Thoracic aorta (tissue), 2 donors: ENCODE measurements at regions not wholly inside any gene's neighbourhood (a gene's known extent, or its start where the extent isn't known, plus 50 kb on each side); places are given as distances from the start of the nearest gene placed in this dataset.

ENCODE experiments used
- ATAC-seq: fragments of 150-250 bp; one replicate; pipeline ENCODE4 v1.8.0; 2017; ENCODE audit warnings: low read depth; ENCODE audit not compliant: insufficient number of reproducible peaks, low FRiP score
- DNase-seq: peaks from one replicate; pipeline ENCODE4 v3.0.0-alpha.2; 2020; ENCODE audit warnings: low spot score
- H3K27ac ChIP-seq, 2 donors: fragments of 200-600 bp; sonication (generic); 1 replicate in 1 of 2; 2 replicates in 1 of 2; pipeline ENCODE4 v1.5.1; 2016; ENCODE audit warnings: mild to moderate bottlenecking in 2 of 2, moderate library complexity in 2 of 2
- H3K27me3 ChIP-seq: fragments of 200-600 bp; sonication (generic); replicated peaks from 2 replicates; pipeline ENCODE4 v1.6.0; 2016; ENCODE audit warnings: mild to moderate bottlenecking; ENCODE audit not compliant: insufficient read depth
- H3K36me3 ChIP-seq: fragments of 200-600 bp; sonication (generic); one replicate; pipeline ENCODE4 v1.5.1; 2016
- H3K4me1 ChIP-seq, 2 donors: fragments of 200-600 bp; sonication (generic); 1 replicate in 1 of 2; 2 replicates in 1 of 2; pipeline versions ENCODE4 v1.5.1 to v1.6.0; 2016; ENCODE audit warnings: low read depth in 2 of 2, mild to moderate bottlenecking in 1 of 2; ENCODE audit not compliant: control insufficient read depth in 1 of 2
- H3K4me3 ChIP-seq: fragments of 200-600 bp; sonication (generic); 2 replicates; pipeline ENCODE4 v1.5.1; 2016; ENCODE audit warnings: mild to moderate bottlenecking
- H3K9me3 ChIP-seq: fragments of 200-600 bp; sonication (generic); 2 replicates; pipeline ENCODE4 v1.5.1; 2016
- TF ChIP-seq, protein P1 (sequence below): fragments of 200-600 bp; sonication (generic); IDR thresholded peaks from one replicate; pipeline ENCODE4 v1.5.1; 2019; ENCODE audit warnings: antibody characterized with exemption

- ATAC-seq (no peak), DNase-seq (no peak)
- no peaks in the 10 kb centered on the region for H3K27me3 ChIP-seq
- H3K36me3 ChIP-seq, result no peaks in the 10 kb centered on the region
- H3K4me3 ChIP-seq, result no peak overlapping the region
- H3K27ac ChIP-seq, result no peak overlapping the region
- no peaks in the 10 kb centered on the region for H3K9me3 ChIP-seq
- H3K4me1 ChIP-seq, result no peaks in the 10 kb centered on the region
- TF ChIP-seq, protein P1, sequence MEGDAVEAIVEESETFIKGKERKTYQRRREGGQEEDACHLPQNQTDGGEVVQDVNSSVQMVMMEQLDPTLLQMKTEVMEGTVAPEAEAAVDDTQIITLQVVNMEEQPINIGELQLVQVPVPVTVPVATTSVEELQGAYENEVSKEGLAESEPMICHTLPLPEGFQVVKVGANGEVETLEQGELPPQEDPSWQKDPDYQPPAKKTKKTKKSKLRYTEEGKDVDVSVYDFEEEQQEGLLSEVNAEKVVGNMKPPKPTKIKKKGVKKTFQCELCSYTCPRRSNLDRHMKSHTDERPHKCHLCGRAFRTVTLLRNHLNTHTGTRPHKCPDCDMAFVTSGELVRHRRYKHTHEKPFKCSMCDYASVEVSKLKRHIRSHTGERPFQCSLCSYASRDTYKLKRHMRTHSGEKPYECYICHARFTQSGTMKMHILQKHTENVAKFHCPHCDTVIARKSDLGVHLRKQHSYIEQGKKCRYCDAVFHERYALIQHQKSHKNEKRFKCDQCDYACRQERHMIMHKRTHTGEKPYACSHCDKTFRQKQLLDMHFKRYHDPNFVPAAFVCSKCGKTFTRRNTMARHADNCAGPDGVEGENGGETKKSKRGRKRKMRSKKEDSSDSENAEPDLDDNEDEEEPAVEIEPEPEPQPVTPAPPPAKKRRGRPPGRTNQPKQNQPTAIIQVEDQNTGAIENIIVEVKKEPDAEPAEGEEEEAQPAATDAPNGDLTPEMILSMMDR, result no peak
Measured at GRCh38 chr12:3354586-3354985, 136.4 kb upstream of the PRMT8 start.

- TF ChIP-seq, protein P1, result no peak
- Histone ChIP-seq H3K4me1 (no peaks in the 10 kb centered on the region), H3K9me3 (no peaks in the 10 kb centered on the region), H3K4me3 (no peak overlapping the region), H3K27ac (no peak overlapping the region), H3K36me3 (no peaks in the 10 kb centered on the region), H3K27me3 (no peaks in the 10 kb centered on the region)
- DNase-seq, result no peak
- ATAC-seq, result no peak
Measured at GRCh38 chr12:3355378-3355900, 135.6 kb upstream of the PRMT8 start.

DNA sequence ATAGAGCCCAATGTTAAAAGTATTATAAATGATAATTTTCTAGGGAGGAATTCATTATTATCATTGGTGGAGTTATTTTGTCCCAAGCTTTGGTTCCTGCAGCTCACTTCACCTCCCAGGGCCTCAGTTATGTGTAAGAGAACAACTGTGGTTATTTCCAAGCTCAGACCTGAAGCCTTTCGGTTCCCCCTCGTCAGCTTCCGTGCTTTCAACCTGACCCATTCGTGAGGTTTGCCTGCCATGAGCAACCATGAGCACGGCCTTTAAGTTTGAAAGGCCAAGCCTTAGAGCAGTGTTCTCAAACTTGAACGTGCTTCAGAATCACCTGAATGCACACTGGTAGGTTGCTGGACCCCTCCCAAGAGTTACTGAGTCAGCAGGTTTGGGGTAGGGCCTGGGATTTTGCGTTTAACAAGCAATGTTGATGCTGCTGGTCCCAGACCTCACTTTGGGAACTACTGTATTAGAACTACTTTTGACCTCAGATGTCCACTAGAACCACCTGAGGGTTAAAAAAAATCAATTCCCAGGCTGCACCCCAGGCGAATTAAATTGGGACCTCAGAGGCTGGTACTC, 133.0 kb upstream of the PRMT8 start:
- DNase-seq (no peak), ATAC-seq (no peak)
- Histone ChIP-seq H3K4me1 (no peaks in the 10 kb centered on the region), H3K9me3 (no peaks in the 10 kb centered on the region), H3K36me3 (no peaks in the 10 kb centered on the region), H3K27ac (no peak overlapping the region), H3K4me3 (no peak overlapping the region), H3K27me3 (no peaks in the 10 kb centered on the region)
- TF ChIP-seq, protein P1, result no peak

DNA sequence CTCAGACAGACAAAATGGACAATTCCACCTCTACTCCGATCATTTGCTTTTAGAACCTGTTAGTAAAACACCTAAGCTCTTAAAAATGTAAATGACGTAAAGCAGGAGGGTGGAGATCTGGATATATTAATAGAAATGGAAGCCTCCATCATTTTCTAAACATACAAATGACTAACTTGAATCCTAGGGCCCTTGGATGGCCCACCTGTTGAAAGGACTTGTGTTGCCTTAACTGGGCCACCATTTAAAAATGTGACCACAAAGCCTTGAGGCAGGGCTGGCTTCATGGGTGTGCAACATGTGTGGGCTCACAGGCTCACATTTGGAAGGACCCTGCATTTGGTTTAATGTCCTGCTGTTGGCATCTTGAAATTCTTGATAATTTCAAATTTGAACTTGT, 131.5 kb upstream of the PRMT8 start:
- DNase-seq (no peak), ATAC-seq (no peak)
- H3K36me3 ChIP-seq, result no peaks in the 10 kb centered on the region

GRCh38 chr12:3361146-3361545, 129.9 kb upstream of the PRMT8 start:
- DNase-seq (no peak), ATAC-seq (no peak)
- Histone ChIP-seq H3K27me3 (no peaks in the 10 kb centered on the region), H3K4me3 (no peak overlapping the region), H3K27ac (no peak overlapping the region), H3K36me3 (no peaks in the 10 kb centered on the region), H3K4me1 (no peaks in the 10 kb centered on the region), H3K9me3 (no peaks in the 10 kb centered on the region)
- TF ChIP-seq, protein P1, result no peak

More for the DNA sequence above, 131.5 kb upstream of the PRMT8 start:
- Histone ChIP-seq H3K4me1 (no peaks in the 10 kb centered on the region), H3K4me3 (no peak overlapping the region), H3K27me3 (no peaks in the 10 kb centered on the region), H3K9me3 (no peaks in the 10 kb centered on the region), H3K27ac (no peak overlapping the region)
- TF ChIP-seq, protein P1, result no peak
